ENCODE measurements at regions not wholly inside any gene's neighbourhood (a gene's known extent, or its start where the extent isn't known, plus 50 kb on each side); places are given as distances from the start of the nearest gene placed in this dataset.

GRCh38 chr2:183269956-183270355 is 145.7 kb downstream of the NUP35 start:
- TF ChIP-seq EP300 (IDR thresholded peaks at IDR 0.05) = no peak
- no peak for TF ChIP-seq CTCF (IDR thresholded peaks at IDR 0.05)

Data from esophagus muscularis mucosa (tissue), 3 donors.